T-helper 2 cell treated with Interferon-gamma antibody and Interleukin-4, amounts not matched to agents 5 μg/mL and 100 μg/mL, for 36 hours (primary cell): ENCODE measurements at regions not wholly inside any gene's neighbourhood (a gene's known extent, or its start where the extent isn't known, plus 50 kb on each side); places are given as distances from the start of the nearest gene placed in this dataset.

Source experiments
- DNase-seq: peaks from one replicate; pipeline ENCODE4 v3.0.0; 2021; ENCODE audit warnings: low spot score
- H3K27ac Mint-ChIP-seq: one replicate; pipeline ENCODE4 v1.8.0; 2021; ENCODE audit warnings: mild to moderate bottlenecking, mixed read lengths
- H3K27me3 Mint-ChIP-seq: one replicate; pipeline ENCODE4 v1.8.0; 2021; ENCODE audit warnings: low read depth, mixed read lengths
- H3K36me3 Mint-ChIP-seq: one replicate; pipeline ENCODE4 v1.8.0; 2021; ENCODE audit warnings: low read depth, mixed read lengths
- H3K4me1 Mint-ChIP-seq: one replicate; pipeline ENCODE4 v1.8.0; 2021; ENCODE audit warnings: low read depth, mixed read lengths
- H3K4me3 Mint-ChIP-seq: one replicate; pipeline ENCODE4 v1.8.0; 2022; ENCODE audit warnings: mild to moderate bottlenecking, moderate library complexity, mixed read lengths
- H3K9me3 Mint-ChIP-seq: one replicate; pipeline ENCODE4 v1.8.0; 2021; ENCODE audit warnings: mixed read lengths

DNA sequence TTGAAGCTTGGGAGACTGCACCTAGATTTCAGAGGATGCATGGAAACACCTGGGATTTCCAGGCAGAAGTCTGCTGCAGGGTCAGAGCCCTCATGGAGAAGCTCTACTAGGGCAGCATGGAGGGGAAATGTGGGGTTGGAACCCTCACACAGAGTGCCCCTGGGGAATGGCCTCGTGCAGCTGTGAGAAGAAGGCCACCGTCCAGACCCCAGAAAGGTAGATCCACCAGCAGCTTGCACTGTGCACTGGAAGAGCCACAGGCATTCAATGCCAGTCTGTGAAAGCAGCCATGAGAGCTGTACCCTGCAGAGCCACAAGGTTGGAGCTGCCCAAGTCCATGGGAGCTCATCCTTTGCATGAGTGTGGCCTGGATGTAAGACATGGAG, 285.3 kb upstream of the FAM174A start:
- Mint-ChIP-seq H3K4me3 (no peak overlapping the region), H3K36me3 (no peaks in the 10 kb centered on the region), H3K27ac (no peak overlapping the region), H3K9me3 (no peaks in the 10 kb centered on the region), H3K27me3 (no peaks in the 10 kb centered on the region), H3K4me1 (no peaks in the 10 kb centered on the region)
- DNase-seq, result no peak

DNA sequence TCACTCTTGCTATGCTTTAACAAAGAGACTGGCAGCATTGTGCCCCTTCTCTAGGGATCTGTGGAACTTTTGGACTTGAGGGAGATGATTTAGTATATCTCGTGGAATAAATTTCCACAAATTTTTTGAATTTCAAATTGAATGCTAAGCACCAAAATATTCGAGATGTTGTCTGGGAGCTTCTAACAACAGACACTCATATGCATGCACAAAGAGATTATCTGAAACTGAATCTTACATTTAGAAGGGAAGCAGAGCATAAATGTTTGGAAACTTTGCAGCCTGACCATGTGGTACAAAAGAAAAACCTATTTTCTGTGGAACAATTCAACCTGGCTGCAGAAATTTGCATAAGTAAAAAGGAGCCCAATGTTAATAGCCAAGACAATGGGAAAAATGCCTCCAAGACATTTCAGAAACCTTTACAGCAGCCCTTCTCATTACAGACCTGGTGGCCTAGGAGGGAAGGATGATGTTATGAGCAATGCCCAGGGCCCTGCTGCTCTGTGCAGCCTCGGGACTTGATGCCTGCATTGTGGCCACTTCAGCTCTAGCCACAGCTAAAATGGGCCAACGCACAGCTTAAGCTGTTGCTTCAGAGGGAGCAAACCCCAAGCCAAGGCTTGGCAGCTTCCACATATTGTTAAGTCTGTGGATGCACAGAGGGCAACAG, 285.8 kb upstream of the FAM174A start:
- no peak for DNase-seq
- no peak overlapping the region for H3K4me3 Mint-ChIP-seq
- no peaks in the 10 kb centered on the region for H3K36me3 Mint-ChIP-seq
- H3K27me3 Mint-ChIP-seq, result no peaks in the 10 kb centered on the region
- no peak overlapping the region for H3K27ac Mint-ChIP-seq
- H3K9me3 Mint-ChIP-seq, result no peaks in the 10 kb centered on the region
- H3K4me1 Mint-ChIP-seq, result no peaks in the 10 kb centered on the region

DNA sequence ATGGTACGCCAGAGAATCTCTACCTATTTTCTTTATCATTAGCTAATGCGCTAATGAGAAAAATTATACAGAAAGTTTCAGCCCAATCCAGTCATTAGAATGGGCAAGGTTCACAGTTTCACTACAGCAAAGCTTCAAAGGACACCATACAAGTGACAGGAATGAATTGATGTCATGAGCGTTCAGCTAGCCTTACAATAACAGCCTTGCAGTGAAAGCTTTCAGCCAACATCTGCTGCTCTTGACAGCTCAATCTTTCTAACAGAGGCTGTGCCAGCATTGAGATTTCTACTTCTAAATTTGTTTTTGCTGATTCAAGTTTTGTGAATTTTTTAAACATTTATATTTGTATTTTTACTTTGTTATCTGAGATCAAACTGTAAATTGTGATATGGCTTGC, 302.4 kb upstream of the FAM174A start:
- Mint-ChIP-seq H3K9me3 (peaks cover 5% of the 10 kb centered on the region), H3K4me1 (no peaks in the 10 kb centered on the region), H3K27ac (no peak overlapping the region), H3K36me3 (no peaks in the 10 kb centered on the region), H3K4me3 (no peak overlapping the region), H3K27me3 (no peaks in the 10 kb centered on the region)
- no peak for DNase-seq

DNA sequence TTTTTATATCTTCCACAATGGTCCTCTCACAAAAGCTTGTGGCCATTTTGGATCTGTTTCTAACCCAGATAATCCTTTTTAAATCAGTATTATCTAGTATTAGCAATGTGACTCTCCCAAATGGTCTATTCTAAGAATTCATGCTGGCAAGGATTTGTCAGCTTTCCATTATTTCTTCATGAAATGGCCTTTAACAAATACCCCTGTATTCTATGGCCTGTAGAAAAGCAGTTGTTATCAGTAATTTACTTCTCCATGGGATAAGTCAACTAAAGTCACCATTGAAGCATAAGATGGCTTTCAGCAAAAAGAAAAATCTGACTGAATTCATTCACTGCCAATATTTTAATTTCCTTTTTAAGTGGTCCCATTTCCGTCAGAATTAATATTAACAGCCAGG, 346.4 kb upstream of the FAM174A start:
- H3K4me1 Mint-ChIP-seq, result no peaks in the 10 kb centered on the region
- no peak overlapping the region for H3K4me3 Mint-ChIP-seq
- DNase-seq, result no peak
- peaks cover 5% of the 10 kb centered on the region for H3K9me3 Mint-ChIP-seq
- no peaks in the 10 kb centered on the region for H3K36me3 Mint-ChIP-seq
- no peaks in the 10 kb centered on the region for H3K27me3 Mint-ChIP-seq
- H3K27ac Mint-ChIP-seq, result no peak overlapping the region

DNA sequence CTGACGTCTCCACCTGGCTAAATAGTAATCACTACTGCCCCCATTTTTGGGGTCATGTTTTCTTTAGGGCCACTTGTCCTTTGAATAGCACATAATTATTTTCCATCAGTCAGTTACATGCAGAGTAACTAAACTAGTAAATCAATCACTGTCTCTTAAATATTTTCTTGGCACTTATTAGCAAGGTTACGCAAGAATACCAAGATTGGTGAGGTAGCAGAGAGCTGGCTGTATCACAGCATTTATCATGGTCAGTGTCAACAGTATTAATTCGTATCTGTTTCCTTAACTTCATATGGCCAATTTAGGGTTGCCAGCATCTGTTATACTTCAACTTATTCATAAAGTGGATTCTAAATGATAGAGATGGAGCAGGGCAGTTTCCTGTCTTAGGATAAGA, 346.8 kb upstream of the FAM174A start:
- Mint-ChIP-seq H3K4me3 (no peak overlapping the region), H3K27ac (no peak overlapping the region), H3K4me1 (no peaks in the 10 kb centered on the region), H3K27me3 (no peaks in the 10 kb centered on the region), H3K36me3 (no peaks in the 10 kb centered on the region), H3K9me3 (peaks cover 5% of the 10 kb centered on the region)
- no peak for DNase-seq

DNA sequence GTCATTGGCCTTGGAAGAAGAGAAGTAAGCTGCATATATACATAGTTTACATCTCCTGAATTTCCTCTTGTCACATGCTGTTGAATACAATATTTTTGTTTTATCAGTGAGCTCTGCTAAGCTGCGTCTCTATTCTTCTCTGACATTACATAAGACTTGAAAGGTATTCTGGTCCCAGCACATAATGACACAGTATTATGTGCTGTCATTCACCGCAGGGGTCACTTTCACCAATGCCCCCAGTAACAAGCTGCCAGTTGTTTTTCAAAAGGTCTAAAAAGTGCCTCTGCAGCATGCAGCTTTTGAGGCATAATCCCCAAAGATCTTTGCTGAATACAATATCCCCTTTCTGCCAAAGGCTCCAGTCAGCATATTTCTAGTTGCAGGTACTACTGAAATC, 349.0 kb upstream of the FAM174A start:
- Mint-ChIP-seq H3K4me1 (no peaks in the 10 kb centered on the region), H3K27ac (no peak overlapping the region), H3K4me3 (no peak overlapping the region), H3K27me3 (no peaks in the 10 kb centered on the region), H3K36me3 (no peaks in the 10 kb centered on the region), H3K9me3 (no peaks in the 10 kb centered on the region)
- DNase-seq, result no peak

DNA sequence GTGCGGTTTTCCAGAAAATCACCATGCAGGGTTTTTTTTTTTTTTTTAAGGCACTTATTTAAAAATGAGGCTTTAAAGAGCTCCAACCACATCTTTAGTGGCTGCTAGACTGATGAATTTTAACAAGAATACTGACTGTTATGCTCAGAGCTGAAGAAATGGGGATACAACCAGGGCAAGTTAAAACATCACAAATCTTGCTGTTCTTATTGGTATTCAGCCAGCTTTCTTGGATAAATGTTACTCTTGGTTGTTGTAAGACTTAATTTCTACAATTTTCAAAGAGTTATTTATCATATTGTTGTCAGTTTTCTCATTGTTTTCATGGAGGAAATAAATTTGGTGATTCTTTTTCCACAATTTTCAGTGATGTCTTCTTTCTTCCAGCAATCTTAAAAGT, 352.8 kb upstream of the FAM174A start:
- H3K27ac Mint-ChIP-seq, result no peak overlapping the region
- H3K4me3 Mint-ChIP-seq, result no peak overlapping the region
- H3K9me3 Mint-ChIP-seq, result no peaks in the 10 kb centered on the region
- H3K27me3 Mint-ChIP-seq, result no peaks in the 10 kb centered on the region
- H3K4me1 Mint-ChIP-seq, result no peaks in the 10 kb centered on the region
- DNase-seq, result no peak
- H3K36me3 Mint-ChIP-seq, result no peaks in the 10 kb centered on the region

DNA sequence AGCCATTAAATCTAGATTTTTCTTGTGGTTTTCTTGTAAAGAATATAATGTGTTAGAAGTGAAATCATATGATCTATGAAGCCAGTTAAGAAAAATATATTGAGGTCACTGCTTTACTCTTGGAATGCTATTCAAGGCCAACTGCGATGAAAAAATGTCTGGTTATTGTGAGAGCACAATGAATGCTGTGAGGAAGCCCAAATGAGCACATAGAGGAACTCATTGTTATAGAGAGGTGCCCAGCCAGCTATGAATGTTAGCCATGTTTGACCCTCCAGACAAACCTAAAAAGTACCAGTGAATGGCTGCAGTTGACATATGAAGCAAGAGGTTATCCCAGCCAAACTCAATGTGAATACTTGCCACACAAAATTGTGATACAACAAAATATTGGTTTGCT, 359.8 kb upstream of the FAM174A start:
- DNase-seq, result no peak
- Mint-ChIP-seq H3K9me3 (no peaks in the 10 kb centered on the region), H3K4me3 (no peak overlapping the region), H3K27ac (no peak overlapping the region), H3K36me3 (no peaks in the 10 kb centered on the region), H3K4me1 (no peaks in the 10 kb centered on the region), H3K27me3 (no peaks in the 10 kb centered on the region)

DNA sequence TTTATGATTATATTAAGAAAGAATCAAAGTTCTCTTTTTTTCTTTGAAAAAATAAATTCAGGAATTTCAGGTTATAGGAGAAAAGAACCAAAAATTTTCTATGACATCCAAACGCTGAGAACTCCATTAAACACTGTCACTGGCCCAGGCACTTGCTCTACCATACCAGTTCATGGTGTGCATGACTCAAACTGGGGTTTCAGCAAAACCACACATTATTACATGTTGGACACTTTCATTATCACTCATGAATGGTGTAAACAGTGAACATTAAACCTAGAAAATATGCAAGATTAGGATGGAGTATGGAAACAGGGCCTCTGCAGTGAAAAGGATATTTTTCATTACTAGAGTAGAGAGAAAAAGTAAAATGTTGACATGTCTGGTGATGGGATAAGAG, 369.9 kb upstream of the FAM174A start:
- Mint-ChIP-seq H3K9me3 (peaks cover 7% of the 10 kb centered on the region), H3K4me3 (no peak overlapping the region), H3K27me3 (no peaks in the 10 kb centered on the region), H3K4me1 (no peaks in the 10 kb centered on the region), H3K27ac (no peak overlapping the region), H3K36me3 (no peaks in the 10 kb centered on the region)
- no peak for DNase-seq

DNA sequence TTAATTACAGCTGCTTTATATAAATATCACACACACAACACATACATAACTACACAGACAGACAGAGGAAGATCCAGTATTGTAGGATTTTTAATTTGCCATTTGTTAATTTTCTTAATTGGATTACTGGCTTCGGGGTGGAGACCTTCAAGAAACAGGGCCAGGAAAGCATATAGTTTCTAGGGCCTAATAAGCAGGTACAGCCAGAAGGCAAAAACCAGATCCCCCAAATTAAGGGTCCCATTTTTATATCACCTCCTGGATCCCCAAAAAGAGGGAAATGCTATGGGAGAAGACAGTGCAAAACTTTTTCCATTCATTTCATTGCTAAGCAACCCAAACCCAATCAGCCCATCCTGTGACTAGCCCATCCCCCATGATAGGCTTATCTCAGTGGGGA, 373.3 kb upstream of the FAM174A start:
- H3K27ac Mint-ChIP-seq, result no peak overlapping the region
- H3K27me3 Mint-ChIP-seq, result no peaks in the 10 kb centered on the region
- peaks cover 7% of the 10 kb centered on the region for H3K9me3 Mint-ChIP-seq

DNA sequence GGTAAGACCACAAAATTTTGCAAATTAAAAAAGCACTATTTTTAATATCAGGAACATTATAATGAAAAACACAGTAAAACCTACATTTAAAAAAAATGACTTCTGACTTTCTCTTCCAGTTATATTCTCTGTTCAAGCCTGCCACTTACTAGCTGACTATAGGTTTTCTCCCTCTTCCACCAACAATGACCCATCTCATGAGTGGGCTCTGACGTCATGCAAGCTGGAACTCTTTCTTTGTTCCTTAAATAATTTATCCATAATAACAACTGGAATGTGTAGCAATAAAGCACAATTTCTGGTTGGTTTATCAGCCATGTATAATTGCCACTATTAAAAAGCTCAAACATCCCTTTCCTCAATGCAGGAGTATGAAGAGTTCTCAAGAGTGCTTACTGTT, 378.1 kb upstream of the FAM174A start:
- H3K27ac Mint-ChIP-seq, result no peak overlapping the region
- no peaks in the 10 kb centered on the region for H3K4me1 Mint-ChIP-seq
- no peaks in the 10 kb centered on the region for H3K27me3 Mint-ChIP-seq
- no peaks in the 10 kb centered on the region for H3K36me3 Mint-ChIP-seq
- no peak for DNase-seq
- H3K9me3 Mint-ChIP-seq, result peaks cover 7% of the 10 kb centered on the region
- no peak overlapping the region for H3K4me3 Mint-ChIP-seq

More for the DNA sequence above, 373.3 kb upstream of the FAM174A start:
- Mint-ChIP-seq H3K36me3 (no peaks in the 10 kb centered on the region), H3K4me3 (no peak overlapping the region), H3K4me1 (no peaks in the 10 kb centered on the region)
- DNase-seq, result no peak

DNA sequence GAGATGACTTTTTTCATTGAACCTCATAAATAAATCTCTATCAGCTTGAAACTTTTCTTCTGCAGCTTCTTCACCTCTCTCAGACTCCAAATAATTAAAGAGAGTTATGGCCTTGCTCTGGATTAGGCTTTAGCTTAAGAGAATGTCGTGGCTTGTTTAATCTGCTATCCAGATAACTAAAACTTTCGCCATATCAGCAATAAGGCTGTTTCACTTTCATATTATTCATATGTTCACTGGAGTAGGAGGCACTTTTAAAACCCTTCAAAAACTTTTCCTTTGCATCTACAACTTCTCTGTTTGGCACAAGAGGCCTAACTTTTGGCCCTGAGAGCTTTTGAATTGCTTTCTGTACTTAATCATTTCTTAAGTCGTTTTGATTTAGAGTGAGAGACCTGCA, 386.9 kb upstream of the FAM174A start:
- Mint-ChIP-seq H3K4me3 (no peak overlapping the region), H3K36me3 (no peaks in the 10 kb centered on the region), H3K27ac (no peak overlapping the region), H3K9me3 (no peaks in the 10 kb centered on the region), H3K4me1 (no peaks in the 10 kb centered on the region), H3K27me3 (no peaks in the 10 kb centered on the region)
- no peak for DNase-seq

DNA sequence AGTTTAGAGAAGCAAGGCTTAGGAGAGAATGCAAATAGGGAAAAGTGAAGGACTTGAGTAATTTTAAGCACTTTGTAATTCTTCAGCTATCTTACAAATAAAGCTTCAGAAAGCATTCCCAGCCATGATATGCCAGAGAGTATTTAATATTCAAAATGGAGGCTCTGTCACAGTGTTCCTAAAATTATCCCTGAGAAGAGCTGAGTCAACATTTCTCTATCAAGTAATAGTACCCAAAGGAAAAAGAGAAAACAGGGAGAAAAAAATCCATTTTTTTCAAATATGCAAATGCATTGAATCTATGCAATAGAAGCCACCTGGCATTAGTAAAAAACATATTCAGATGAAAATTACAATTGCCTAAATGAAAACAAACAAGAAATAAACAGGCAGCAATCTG, 392.6 kb upstream of the FAM174A start:
- no peak overlapping the region for H3K4me3 Mint-ChIP-seq
- H3K4me1 Mint-ChIP-seq, result no peaks in the 10 kb centered on the region
- DNase-seq, result no peak
- H3K9me3 Mint-ChIP-seq, result no peaks in the 10 kb centered on the region
- no peaks in the 10 kb centered on the region for H3K36me3 Mint-ChIP-seq
- H3K27me3 Mint-ChIP-seq, result no peaks in the 10 kb centered on the region
- H3K27ac Mint-ChIP-seq, result no peak overlapping the region

DNA sequence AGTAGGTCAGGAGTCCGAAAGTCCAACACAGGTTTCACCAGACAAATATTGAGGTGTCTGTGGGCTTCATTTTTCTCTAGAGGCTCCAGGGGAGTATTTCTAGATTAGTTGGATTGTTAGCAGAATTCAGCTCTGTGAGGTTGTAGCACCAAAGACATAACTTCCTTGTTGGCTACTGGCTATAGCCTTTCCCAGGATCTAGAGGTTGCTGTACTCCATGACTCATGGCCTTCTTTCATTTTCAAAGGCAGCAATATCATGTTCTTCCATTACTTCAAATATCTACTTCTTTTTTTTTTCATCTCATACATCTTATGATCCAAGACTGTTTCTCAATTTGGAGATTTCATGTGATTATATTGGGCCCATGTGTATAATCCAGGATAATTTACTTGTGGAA, 404.0 kb upstream of the FAM174A start:
- Mint-ChIP-seq H3K27ac (no peak overlapping the region), H3K4me1 (no peaks in the 10 kb centered on the region), H3K27me3 (no peaks in the 10 kb centered on the region), H3K4me3 (no peak overlapping the region), H3K9me3 (no peaks in the 10 kb centered on the region), H3K36me3 (no peaks in the 10 kb centered on the region)
- no peak for DNase-seq

DNA sequence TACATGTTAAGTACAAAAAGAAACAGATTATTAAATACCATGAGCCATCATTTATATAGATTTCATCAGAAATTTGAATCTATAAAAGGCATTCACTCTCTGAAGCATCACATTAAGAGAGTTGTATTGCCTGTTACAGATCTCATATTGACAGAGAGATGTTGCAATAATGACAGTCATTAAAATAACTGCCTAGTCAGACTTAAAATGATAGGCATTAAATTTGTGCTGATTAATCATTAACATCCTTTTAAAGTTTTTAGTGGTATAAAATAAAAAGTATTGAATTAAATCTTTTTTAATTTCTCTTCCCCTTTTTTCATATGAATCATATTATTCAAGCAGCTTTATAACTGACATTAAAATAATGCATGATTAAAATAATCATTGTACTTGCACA, 404.9 kb upstream of the FAM174A start:
- Mint-ChIP-seq H3K27me3 (no peaks in the 10 kb centered on the region), H3K4me3 (no peak overlapping the region), H3K4me1 (no peaks in the 10 kb centered on the region), H3K9me3 (no peaks in the 10 kb centered on the region), H3K36me3 (no peaks in the 10 kb centered on the region), H3K27ac (no peak overlapping the region)
- no peak for DNase-seq
